OCI-LY7 (cell line): ENCODE measurements at regions not wholly inside any gene's neighbourhood (a gene's known extent, or its start where the extent isn't known, plus 50 kb on each side); places are given as distances from the start of the nearest gene placed in this dataset.

ENCODE experiments used
- BruUV-seq: library from RNA; stranded (reverse); fragments of 400-500 nt; replicated peaks from 2 replicates; lab custom pipeline; 2021; lab: Mats Ljungman, UMichigan
- CTCF ChIA-PET: fragments of 300-600 bp; sonication (Branson Sonifier 250); formaldehyde crosslinking; loops from one replicate; lab custom pipeline; 2022; ENCODE audit warnings: antibody characterized with exemption; ENCODE audit not compliant: unreplicated experiment; lab: Charles Lee
- POLR2A ChIA-PET: fragments of 300-600 bp; sonication (Branson Sonifier 250); formaldehyde crosslinking; loops from one replicate; lab custom pipeline; 2022; ENCODE audit warnings: antibody characterized with exemption; lab: Charles Lee
- DNase-seq: peaks from one replicate; pipeline ENCODE4 v3.0.0-alpha.2; 2015; ENCODE audit warnings: low spot score
- H2AFZ ChIP-seq: fragments of 200-600 bp; sonication (generic), shearing (Covaris generic); 2 replicates; pipeline ENCODE4 v1.6.1; 2014; ENCODE audit warnings: mild to moderate bottlenecking, antibody characterized with exemption, low read length, moderate library complexity
- H3K27ac ChIP-seq: fragments of 200-600 bp; sonication (generic); 2 replicates; pipeline ENCODE4 v1.5.1; 2014; ENCODE audit warnings: mixed run types, low read depth, mild to moderate bottlenecking, moderate library complexity, low read length, inconsistent platforms; ENCODE audit not compliant: poor library complexity, severe bottlenecking
- H3K36me3 ChIP-seq: fragments of 200-600 bp; sonication (generic); 2 replicates; pipeline ENCODE4 v1.6.1; 2014; ENCODE audit warnings: mild to moderate bottlenecking, antibody characterized with exemption, low read length, moderate library complexity, mixed read lengths; ENCODE audit not compliant: insufficient read depth
- H3K4me1 ChIP-seq: fragments of 200-600 bp; sonication (generic); 2 replicates; pipeline ENCODE4 v1.5.1; 2014; ENCODE audit warnings: mild to moderate bottlenecking, low read length; ENCODE audit not compliant: insufficient read depth, poor library complexity, severe bottlenecking
- H3K4me2 ChIP-seq: fragments of 200-600 bp; sonication (generic); 2 replicates; pipeline ENCODE4 v1.6.1; 2014; ENCODE audit warnings: mild to moderate bottlenecking, low read length
- H3K4me3 ChIP-seq: fragments of 200-600 bp; sonication (generic); 2 replicates; pipeline ENCODE4 v1.5.1; 2014; ENCODE audit warnings: mild to moderate bottlenecking, low read depth, low read length; ENCODE audit not compliant: poor library complexity, severe bottlenecking
- H3K79me2 ChIP-seq: fragments of 200-600 bp; sonication (generic); 2 replicates; pipeline ENCODE4 v1.6.1; 2016; ENCODE audit warnings: low read depth, mild to moderate bottlenecking, low read length, moderate library complexity, mixed read lengths; ENCODE audit not compliant: insufficient read depth
- H3K9me2 ChIP-seq: fragments of 200-600 bp; sonication (generic); 2 replicates; pipeline ENCODE4 v1.6.1; 2016; ENCODE audit warnings: mild to moderate bottlenecking, low read length, mixed read lengths; ENCODE audit not compliant: insufficient read depth
- H3K9me3 ChIP-seq: fragments of 200-600 bp; sonication (generic); 2 replicates; pipeline ENCODE4 v1.6.1; 2014; ENCODE audit warnings: mild to moderate bottlenecking, mixed run types, low read length, mixed read lengths
- H4K20me1 ChIP-seq: fragments of 200-600 bp; sonication (generic); 2 replicates; pipeline ENCODE4 v1.6.1; 2014; ENCODE audit warnings: mild to moderate bottlenecking, antibody characterized with exemption, low read length, moderate library complexity, mixed read lengths; ENCODE audit not compliant: insufficient read depth
- CTCF ChIP-seq: fragments of 200-600 bp; sonication (generic); conservative IDR thresholded peaks from 2 replicates; pipeline ENCODE4 v1.5.1; 2014; ENCODE audit warnings: mild to moderate bottlenecking, antibody characterized with exemption, low read length, moderate library complexity, mixed read lengths
- EZH2phosphoT487 ChIP-seq: fragments of 200-600 bp; sonication (generic); IDR thresholded peaks from 2 replicates; pipeline ENCODE4 v1.6.1; 2018; ENCODE audit warnings: low read depth, borderline replicate concordance, mild to moderate bottlenecking, mixed run types, antibody characterized with exemption, low read length, moderate library complexity, mixed read lengths
- intact Hi-C: fragments of 100-400 bp; cut with micrococcal nuclease; formaldehyde crosslinking; loops from one replicate; pipeline ENCODE4 v1.10.0; 2022; ENCODE audit not compliant: unreplicated experiment

- DNase-seq = no peak
- POLR2A ChIA-PET = no interaction called here
- H3K27ac ChIP-seq = no peak overlapping the region
- no peaks in the 10 kb centered on the region for H3K9me3 ChIP-seq
- TF ChIP-seq EZH2phosphoT487 (no peak), CTCF (no peak)
- CTCF ChIA-PET = no interaction called here
- no peak overlapping the region for H3K4me3 ChIP-seq
- no peak overlapping the region for H2AFZ ChIP-seq
- H3K79me2 ChIP-seq = no peaks in the 10 kb centered on the region
- intact Hi-C loops = no loop called here
- no peaks in the 10 kb centered on the region for H4K20me1 ChIP-seq
- H3K9me2 ChIP-seq = no peaks in the 10 kb centered on the region
- BruUV-seq = no TSS peak
- no peaks in the 10 kb centered on the region for H3K4me1 ChIP-seq
- no peaks in the 10 kb centered on the region for H3K36me3 ChIP-seq
- H3K4me2 ChIP-seq = no peak overlapping the region
Observed at GRCh38 chr3:54036543-54036942, 85.8 kb upstream of the CACNA2D3 start.

DNA sequence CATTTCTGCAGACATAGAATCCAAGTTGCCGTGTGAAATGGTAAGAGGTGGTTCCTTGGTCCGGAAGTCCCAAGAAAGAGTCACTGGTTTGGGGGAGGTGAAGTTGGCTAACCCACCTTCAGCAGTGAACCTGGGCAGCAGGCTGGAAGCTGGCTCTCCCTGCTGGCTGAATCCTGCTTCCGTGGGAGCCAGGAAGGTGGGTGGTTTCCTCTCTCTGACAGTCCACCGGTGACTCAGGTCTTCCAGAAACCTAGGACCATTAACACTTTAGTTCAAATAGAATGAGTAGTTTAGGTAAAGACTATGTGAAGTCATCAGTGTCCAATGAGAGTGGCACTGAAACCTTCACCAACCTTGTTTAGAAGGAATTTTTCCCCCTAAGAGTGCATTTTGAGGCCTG is 87.4 kb upstream of the CACNA2D3 start:
- Histone ChIP-seq H4K20me1 (no peaks in the 10 kb centered on the region), H3K36me3 (no peaks in the 10 kb centered on the region), H3K79me2 (no peaks in the 10 kb centered on the region), H3K9me2 (no peaks in the 10 kb centered on the region), H3K4me3 (no peak overlapping the region), H3K27ac (no peak overlapping the region), H3K4me1 (no peaks in the 10 kb centered on the region), H3K4me2 (no peak overlapping the region), H2AFZ (no peak overlapping the region), H3K9me3 (no peaks in the 10 kb centered on the region)
- TF ChIP-seq EZH2phosphoT487 (no peak), CTCF (no peak)
- CTCF ChIA-PET = no interaction called here
- POLR2A ChIA-PET = no interaction called here
- DNase-seq = no peak
- no TSS peak for BruUV-seq
- intact Hi-C loops = no loop called here

GRCh38 chr3:54033761-54034160 is 88.6 kb upstream of the CACNA2D3 start:
- no peaks in the 10 kb centered on the region for H3K4me1 ChIP-seq
- intact Hi-C loops = no loop called here
- no peak overlapping the region for H2AFZ ChIP-seq
- ChIA-PET CTCF (no interaction called here), POLR2A (no interaction called here)
- H3K79me2 ChIP-seq = no peaks in the 10 kb centered on the region
- no TSS peak for BruUV-seq
- H3K4me2 ChIP-seq = no peak overlapping the region
- no peaks in the 10 kb centered on the region for H3K36me3 ChIP-seq
- no peak for TF ChIP-seq CTCF
- H3K9me3 ChIP-seq = no peaks in the 10 kb centered on the region
- no peaks in the 10 kb centered on the region for H3K9me2 ChIP-seq
- no peak overlapping the region for H3K4me3 ChIP-seq
- no peak for DNase-seq
- no peaks in the 10 kb centered on the region for H4K20me1 ChIP-seq
- H3K27ac ChIP-seq = no peak overlapping the region
